ENCODE measurements at regions not wholly inside any gene's neighbourhood (a gene's known extent, or its start where the extent isn't known, plus 50 kb on each side); places are given as distances from the start of the nearest gene placed in this dataset.

DNA sequence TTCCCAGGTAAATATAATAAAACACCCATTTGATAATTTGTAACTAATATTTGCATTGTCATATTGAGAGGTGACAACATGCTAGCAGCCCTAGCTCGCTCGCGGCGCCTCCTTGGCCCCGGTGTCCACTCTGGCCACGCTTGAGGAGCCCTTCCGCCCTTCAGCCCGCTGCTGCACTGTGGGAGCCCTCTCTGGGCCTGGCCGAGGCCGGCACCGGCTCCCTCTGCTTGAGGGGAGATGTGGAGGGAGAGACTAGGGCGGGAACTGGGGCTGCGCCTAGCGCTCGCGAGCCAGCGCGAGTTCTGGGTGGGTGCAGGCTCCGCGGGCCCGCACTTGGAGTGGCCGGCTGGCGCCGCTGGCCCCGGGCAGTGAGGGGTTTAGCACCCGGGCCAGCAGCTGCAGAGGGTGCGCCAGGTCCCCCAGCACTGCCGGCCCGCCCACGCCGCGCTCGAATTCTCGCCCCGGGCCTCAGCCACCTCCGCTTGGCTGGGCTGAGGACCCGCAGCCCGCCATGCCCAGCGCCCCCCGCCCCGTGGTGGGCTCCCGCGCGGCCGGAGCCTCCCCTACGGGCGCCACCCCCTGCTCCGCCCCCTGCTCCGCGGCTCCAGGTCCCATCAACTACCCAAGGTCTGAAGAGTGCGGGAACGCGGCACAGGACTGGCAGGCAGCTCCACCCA, 594.4 kb downstream of the SLITRK6 start:
- no peaks in the 10 kb centered on the region for H3K4me1 ChIP-seq
- no peak overlapping the region for H3K4me3 ChIP-seq
- H3K27me3 ChIP-seq: no peaks in the 10 kb centered on the region
- intact Hi-C loops (cut with DNase I; ENCODE audit: low total_unique reads): no loop called here
- H3K27ac ChIP-seq: no peak overlapping the region
- no peak for DNase-seq
- 96 to 100% methylated on average over 1 to 50 of the region's 53 CpGs for WGBS, 2 donors (ENCODE audit: low coverage in 1 of 2)
- H3K36me3 ChIP-seq: no peaks in the 10 kb centered on the region
- TF ChIP-seq, protein P1, sequence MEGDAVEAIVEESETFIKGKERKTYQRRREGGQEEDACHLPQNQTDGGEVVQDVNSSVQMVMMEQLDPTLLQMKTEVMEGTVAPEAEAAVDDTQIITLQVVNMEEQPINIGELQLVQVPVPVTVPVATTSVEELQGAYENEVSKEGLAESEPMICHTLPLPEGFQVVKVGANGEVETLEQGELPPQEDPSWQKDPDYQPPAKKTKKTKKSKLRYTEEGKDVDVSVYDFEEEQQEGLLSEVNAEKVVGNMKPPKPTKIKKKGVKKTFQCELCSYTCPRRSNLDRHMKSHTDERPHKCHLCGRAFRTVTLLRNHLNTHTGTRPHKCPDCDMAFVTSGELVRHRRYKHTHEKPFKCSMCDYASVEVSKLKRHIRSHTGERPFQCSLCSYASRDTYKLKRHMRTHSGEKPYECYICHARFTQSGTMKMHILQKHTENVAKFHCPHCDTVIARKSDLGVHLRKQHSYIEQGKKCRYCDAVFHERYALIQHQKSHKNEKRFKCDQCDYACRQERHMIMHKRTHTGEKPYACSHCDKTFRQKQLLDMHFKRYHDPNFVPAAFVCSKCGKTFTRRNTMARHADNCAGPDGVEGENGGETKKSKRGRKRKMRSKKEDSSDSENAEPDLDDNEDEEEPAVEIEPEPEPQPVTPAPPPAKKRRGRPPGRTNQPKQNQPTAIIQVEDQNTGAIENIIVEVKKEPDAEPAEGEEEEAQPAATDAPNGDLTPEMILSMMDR (IDR thresholded peaks at IDR 0.05): no peak
- no peak for TF ChIP-seq EP300 (IDR thresholded peaks at IDR 0.05; ENCODE audit: low read depth)
- TF ChIP-seq POLR2AphosphoS5 (IDR thresholded peaks at IDR 0.05): no peak
- no peak for TF ChIP-seq POLR2A (IDR thresholded peaks at IDR 0.05)
- in situ Hi-C loops (cut with MboI; ENCODE audit: low pct_ligation_motif_present in 1 of 4, low pct_unique_long_range_greater_than_20kb in 1 of 4, low sequenced_read_pairs in 3 of 4): no loop called here
- H3K9me3 ChIP-seq: no peaks in the 10 kb centered on the region

GRCh38 chr13:85197431-85197830, 601.8 kb downstream of the SLITRK6 start:
- intact Hi-C loops (cut with DNase I; ENCODE audit: low total_unique reads): no loop called here
- no peaks in the 10 kb centered on the region for H3K27me3 ChIP-seq
- no peaks in the 10 kb centered on the region for H3K36me3 ChIP-seq
- 33 to 70% methylated on average over 1 of the region's 1 CpG for WGBS, 2 donors (ENCODE audit: low coverage in 1 of 2)
- TF ChIP-seq EP300 (IDR thresholded peaks at IDR 0.05; ENCODE audit: low read depth) (no peak), POLR2A (IDR thresholded peaks at IDR 0.05) (no peak), POLR2AphosphoS5 (IDR thresholded peaks at IDR 0.05) (no peak)
- TF ChIP-seq, protein P1 (IDR thresholded peaks at IDR 0.05): no peak
- DNase-seq: no peak
- no peaks in the 10 kb centered on the region for H3K9me3 ChIP-seq
- no peaks in the 10 kb centered on the region for H3K4me1 ChIP-seq
- H3K27ac ChIP-seq: no peak overlapping the region
- no peak overlapping the region for H3K4me3 ChIP-seq
- in situ Hi-C loops (cut with MboI; ENCODE audit: low pct_ligation_motif_present in 1 of 4, low pct_unique_long_range_greater_than_20kb in 1 of 4, low sequenced_read_pairs in 3 of 4): no loop called here

- in situ Hi-C loops (cut with MboI; ENCODE audit: low pct_ligation_motif_present in 1 of 4, low pct_unique_long_range_greater_than_20kb in 1 of 4, low sequenced_read_pairs in 3 of 4): no loop called here
- Histone ChIP-seq H3K27ac (no peak overlapping the region), H3K9me3 (no peaks in the 10 kb centered on the region), H3K27me3 (no peaks in the 10 kb centered on the region), H3K4me3 (no peak overlapping the region), H3K36me3 (no peaks in the 10 kb centered on the region), H3K4me1 (no peaks in the 10 kb centered on the region)
- intact Hi-C loops (cut with DNase I; ENCODE audit: low total_unique reads): no loop called here
- DNase-seq: no peak
- TF ChIP-seq POLR2AphosphoS5 (IDR thresholded peaks at IDR 0.05) (no peak), POLR2A (IDR thresholded peaks at IDR 0.05) (no peak), EP300 (IDR thresholded peaks at IDR 0.05; ENCODE audit: low read depth) (no peak)
- TF ChIP-seq, protein P1 (IDR thresholded peaks at IDR 0.05): no peak
Measured at GRCh38 chr13:85194482-85194881, 604.7 kb downstream of the SLITRK6 start.

- in situ Hi-C loops (cut with MboI; ENCODE audit: low pct_ligation_motif_present in 1 of 4, low pct_unique_long_range_greater_than_20kb in 1 of 4, low sequenced_read_pairs in 3 of 4): no loop called here
- 81 to 90% methylated on average over 1 of the region's 1 CpG for WGBS, 2 donors (ENCODE audit: low coverage in 1 of 2)
- Histone ChIP-seq H3K4me3 (no peak overlapping the region), H3K4me1 (no peaks in the 10 kb centered on the region), H3K27ac (no peak overlapping the region), H3K27me3 (no peaks in the 10 kb centered on the region), H3K36me3 (no peaks in the 10 kb centered on the region), H3K9me3 (no peaks in the 10 kb centered on the region)
- intact Hi-C loops (cut with DNase I; ENCODE audit: low total_unique reads): no loop called here
- no peak for DNase-seq
- no peak for TF ChIP-seq EP300 (IDR thresholded peaks at IDR 0.05; ENCODE audit: low read depth)
- TF ChIP-seq, protein P1 (IDR thresholded peaks at IDR 0.05): no peak
- TF ChIP-seq POLR2A (IDR thresholded peaks at IDR 0.05): no peak
- TF ChIP-seq POLR2AphosphoS5 (IDR thresholded peaks at IDR 0.05): no peak
Measured at GRCh38 chr13:85191996-85192718, 607.1 kb downstream of the SLITRK6 start.
